OCI-LY1 (cell line): ENCODE measurements at regions not wholly inside any gene's neighbourhood (a gene's known extent, or its start where the extent isn't known, plus 50 kb on each side); places are given as distances from the start of the nearest gene placed in this dataset.
"Not testable (repeated sequence)": the region's sequence is repeated elsewhere in the genome, so short reads cannot be mapped to it uniquely, and the experiment has no call there.

ENCODE experiments used
- EZH2 ChIP-seq: fragments of 200-600 bp; sonication (generic), shearing (Covaris generic); IDR thresholded peaks from 2 replicates; pipeline ENCODE4 v1.8.0; 2017; ENCODE audit warnings: borderline replicate concordance, mixed run types, mild to moderate bottlenecking, antibody characterized with exemption, low read length, moderate library complexity, mixed read lengths
- TF ChIP-seq, protein P1 (sequence below): fragments of 200-600 bp; sonication (generic), shearing (Covaris generic); IDR thresholded peaks from 2 replicates; pipeline ENCODE4 v1.5.1; 2017; ENCODE audit warnings: mild to moderate bottlenecking, antibody characterized with exemption, low read length, moderate library complexity, mixed read lengths

DNA sequence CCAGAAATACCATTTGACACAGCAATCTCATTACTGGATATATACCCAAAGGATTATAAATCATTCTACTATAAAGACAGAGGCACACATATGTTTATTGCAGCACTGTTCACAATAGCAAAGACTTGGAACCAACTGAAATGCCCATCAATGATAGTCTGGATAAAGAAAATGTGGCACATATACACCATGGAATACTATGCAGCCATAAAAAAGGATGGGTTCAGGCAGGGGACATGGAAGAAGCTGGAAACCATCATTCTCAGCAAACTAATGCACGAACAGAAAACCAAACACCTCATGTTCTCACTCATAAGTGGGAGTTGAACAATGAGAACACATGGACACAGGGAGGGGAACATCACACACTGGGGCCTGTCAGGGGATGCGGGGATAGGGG lies 147.0 kb upstream of the GRIP1 start:
- TF ChIP-seq, protein P1, sequence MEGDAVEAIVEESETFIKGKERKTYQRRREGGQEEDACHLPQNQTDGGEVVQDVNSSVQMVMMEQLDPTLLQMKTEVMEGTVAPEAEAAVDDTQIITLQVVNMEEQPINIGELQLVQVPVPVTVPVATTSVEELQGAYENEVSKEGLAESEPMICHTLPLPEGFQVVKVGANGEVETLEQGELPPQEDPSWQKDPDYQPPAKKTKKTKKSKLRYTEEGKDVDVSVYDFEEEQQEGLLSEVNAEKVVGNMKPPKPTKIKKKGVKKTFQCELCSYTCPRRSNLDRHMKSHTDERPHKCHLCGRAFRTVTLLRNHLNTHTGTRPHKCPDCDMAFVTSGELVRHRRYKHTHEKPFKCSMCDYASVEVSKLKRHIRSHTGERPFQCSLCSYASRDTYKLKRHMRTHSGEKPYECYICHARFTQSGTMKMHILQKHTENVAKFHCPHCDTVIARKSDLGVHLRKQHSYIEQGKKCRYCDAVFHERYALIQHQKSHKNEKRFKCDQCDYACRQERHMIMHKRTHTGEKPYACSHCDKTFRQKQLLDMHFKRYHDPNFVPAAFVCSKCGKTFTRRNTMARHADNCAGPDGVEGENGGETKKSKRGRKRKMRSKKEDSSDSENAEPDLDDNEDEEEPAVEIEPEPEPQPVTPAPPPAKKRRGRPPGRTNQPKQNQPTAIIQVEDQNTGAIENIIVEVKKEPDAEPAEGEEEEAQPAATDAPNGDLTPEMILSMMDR: not testable (repeated sequence)
- TF ChIP-seq EZH2: not testable (repeated sequence)
